ENCODE measurements at regions not wholly inside any gene's neighbourhood (a gene's known extent, or its start where the extent isn't known, plus 50 kb on each side); places are given as distances from the start of the nearest gene placed in this dataset.
"Not testable (repeated sequence)": the region's sequence is repeated elsewhere in the genome, so short reads cannot be mapped to it uniquely, and the experiment has no call there.

GRCh38 chr10:46718014-46718413 lies 139.1 kb downstream of the SYT15 start:
- not testable (repeated sequence) for TF ChIP-seq CTCF (IDR thresholded peaks at IDR 0.05; ENCODE audit: low read depth, low read length); MYC (IDR thresholded peaks at IDR 0.05; ENCODE audit: low read depth, low read length); POLR2A (IDR thresholded peaks at IDR 0.05; ENCODE audit: extremely low read depth, insufficient read length); MAX (IDR thresholded peaks at IDR 0.05; ENCODE audit: low read depth, low read length)
